GM12873 (cell line): ENCODE measurements at regions not wholly inside any gene's neighbourhood (a gene's known extent, or its start where the extent isn't known, plus 50 kb on each side); places are given as distances from the start of the nearest gene placed in this dataset.

Experiments used
- CTCF ChIP-seq: IDR thresholded peaks from 2 replicates; pipeline ENCODE4 v1.5.1; 2012; ENCODE audit warnings: low read depth, mild to moderate bottlenecking, moderate library complexity, low read length, control low read depth; ENCODE audit not compliant: insufficient read depth; ENCODE audit errors: missing control alignments

DNA sequence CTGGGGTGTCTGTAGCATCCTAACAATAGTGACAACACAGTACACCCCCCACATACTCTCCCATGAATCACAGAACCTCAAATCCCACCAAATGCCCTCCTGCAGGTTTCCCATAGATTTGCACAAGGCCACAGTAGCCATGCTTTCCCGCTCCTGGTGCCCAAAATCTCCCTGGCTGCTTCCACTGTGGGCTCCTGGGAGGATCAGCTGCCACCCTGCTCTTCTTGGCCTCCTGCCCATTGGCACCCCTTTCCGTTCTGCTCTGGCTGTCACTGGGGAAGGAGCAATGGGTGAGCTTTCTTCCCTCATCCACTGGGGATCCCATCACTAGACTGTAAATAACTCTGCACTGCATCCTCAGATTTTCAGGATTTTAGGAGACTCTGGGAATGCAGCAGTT is 92.1 kb upstream of the SLC24A5 start:
- no peak for TF ChIP-seq CTCF

- no peak for TF ChIP-seq CTCF
Measured at GRCh38 chr15:48029642-48030041, 91.1 kb upstream of the SLC24A5 start.

DNA sequence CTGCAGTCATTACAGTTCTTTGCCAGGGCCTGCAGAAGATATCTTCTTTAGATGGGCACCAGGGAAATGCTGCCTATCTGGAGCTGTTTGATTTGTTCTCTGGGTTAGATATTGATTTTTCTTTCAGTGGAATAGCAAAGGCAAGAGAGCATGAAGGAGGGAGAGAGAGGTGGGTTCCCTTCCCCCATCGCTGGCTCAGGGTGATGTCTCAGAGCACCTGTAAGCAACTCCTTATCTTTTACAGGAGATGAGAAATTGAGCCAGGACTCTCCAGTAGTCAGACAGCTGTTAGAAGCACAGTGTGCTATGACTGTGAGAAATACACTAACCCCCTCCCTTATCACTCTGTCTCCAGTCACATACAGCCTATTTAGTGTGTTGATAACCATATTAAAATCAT is 89.3 kb upstream of the SLC24A5 start:
- no peak for TF ChIP-seq CTCF

- TF ChIP-seq CTCF = no peak
Measured at GRCh38 chr15:48031973-48032372, 88.8 kb upstream of the SLC24A5 start.

DNA sequence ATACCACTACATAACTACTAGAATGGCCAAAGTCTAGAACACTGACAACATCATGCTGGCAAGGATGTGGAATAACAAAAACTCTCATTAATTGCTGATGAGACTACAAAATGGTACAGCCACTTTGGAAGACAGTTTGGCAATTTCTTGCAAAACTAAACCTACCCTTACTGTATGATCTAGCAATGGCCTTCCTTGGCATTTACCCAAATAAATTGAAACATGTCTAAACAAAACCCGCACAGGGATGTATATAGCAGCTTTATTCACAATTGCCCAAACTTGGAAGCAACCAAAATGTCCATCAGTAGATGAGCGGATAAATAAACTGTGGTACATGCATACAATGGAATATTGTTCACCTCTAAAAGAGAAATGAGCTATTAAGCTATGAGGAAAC is 87.9 kb upstream of the SLC24A5 start:
- no peak for TF ChIP-seq CTCF

DNA sequence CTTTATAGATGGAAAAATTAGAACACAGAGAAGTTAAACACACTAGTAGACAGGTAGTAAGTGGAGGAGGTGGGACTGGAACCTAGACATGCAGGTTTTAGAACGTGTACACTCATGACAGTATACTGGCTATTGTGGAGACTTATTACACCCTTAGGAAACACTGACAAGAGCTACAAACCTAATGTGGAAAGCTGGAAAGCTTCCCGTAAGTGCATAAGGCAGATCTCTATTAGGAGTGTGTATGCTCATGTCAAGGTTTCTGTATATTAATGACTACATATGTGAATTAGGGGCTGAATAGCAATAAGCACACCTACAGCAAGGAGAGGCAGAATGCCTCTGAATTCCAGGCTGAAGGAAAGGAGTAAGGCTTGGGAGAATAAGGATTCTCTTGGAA is 82.6 kb upstream of the SLC24A5 start:
- no peak for TF ChIP-seq CTCF

DNA sequence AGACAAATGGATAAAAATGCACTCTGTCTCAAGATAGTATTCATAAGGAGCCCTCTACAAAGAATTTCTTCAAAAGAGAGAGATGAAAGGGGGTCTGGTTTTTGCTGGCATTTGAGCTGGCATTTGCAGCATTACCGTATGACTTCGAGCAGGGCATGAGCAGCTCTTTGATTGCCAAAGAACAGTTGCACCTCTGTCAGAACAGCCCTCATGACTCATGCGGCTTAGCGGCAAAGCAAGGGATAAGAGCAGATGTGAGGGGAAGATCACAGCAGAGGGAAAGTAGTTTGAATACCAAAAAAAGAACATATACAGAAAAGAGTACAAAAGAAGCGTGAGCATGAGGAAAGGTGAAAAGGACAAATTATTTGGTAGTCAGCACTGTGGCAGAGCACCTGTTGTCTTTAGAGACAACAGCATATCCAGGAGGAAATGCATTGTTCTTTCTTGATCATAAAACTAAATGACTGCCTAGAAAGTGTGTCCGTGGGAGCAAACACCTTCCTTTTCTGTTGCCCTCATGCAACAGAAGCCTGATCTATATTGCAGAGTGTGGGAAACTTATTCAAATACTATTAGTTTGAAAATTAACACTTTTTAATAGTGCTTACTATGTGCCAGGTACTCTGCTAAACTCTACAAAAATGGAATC is 80.5 kb upstream of the SLC24A5 start:
- TF ChIP-seq CTCF = no peak
